ENCODE measurements at regions not wholly inside any gene's neighbourhood (a gene's known extent, or its start where the extent isn't known, plus 50 kb on each side); places are given as distances from the start of the nearest gene placed in this dataset.

- no peak for TF ChIP-seq REST (IDR thresholded peaks at IDR 0.05; ENCODE audit: borderline replicate concordance)
- no peak for TF ChIP-seq EP300 (conservative IDR thresholded peaks at IDR 0.05; ENCODE audit: poor library complexity, severe bottlenecking)
- TF ChIP-seq POLR2AphosphoS5 (IDR thresholded peaks at IDR 0.05), result no peak
- TF ChIP-seq RAD21 (conservative IDR thresholded peaks at IDR 0.05), result no peak
- TF ChIP-seq, protein P1, sequence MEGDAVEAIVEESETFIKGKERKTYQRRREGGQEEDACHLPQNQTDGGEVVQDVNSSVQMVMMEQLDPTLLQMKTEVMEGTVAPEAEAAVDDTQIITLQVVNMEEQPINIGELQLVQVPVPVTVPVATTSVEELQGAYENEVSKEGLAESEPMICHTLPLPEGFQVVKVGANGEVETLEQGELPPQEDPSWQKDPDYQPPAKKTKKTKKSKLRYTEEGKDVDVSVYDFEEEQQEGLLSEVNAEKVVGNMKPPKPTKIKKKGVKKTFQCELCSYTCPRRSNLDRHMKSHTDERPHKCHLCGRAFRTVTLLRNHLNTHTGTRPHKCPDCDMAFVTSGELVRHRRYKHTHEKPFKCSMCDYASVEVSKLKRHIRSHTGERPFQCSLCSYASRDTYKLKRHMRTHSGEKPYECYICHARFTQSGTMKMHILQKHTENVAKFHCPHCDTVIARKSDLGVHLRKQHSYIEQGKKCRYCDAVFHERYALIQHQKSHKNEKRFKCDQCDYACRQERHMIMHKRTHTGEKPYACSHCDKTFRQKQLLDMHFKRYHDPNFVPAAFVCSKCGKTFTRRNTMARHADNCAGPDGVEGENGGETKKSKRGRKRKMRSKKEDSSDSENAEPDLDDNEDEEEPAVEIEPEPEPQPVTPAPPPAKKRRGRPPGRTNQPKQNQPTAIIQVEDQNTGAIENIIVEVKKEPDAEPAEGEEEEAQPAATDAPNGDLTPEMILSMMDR (IDR thresholded peaks at IDR 0.05; ENCODE audit: poor library complexity, severe bottlenecking), result no peak
- no peak for TF ChIP-seq EZH2 (IDR thresholded peaks at IDR 0.05; ENCODE audit: borderline replicate concordance, insufficient read depth, low read length, poor library complexity, severe bottlenecking)
- TF ChIP-seq SMC3 (conservative IDR thresholded peaks at IDR 0.05; ENCODE audit: poor library complexity), result no peak
- TF ChIP-seq MXI1 (conservative IDR thresholded peaks at IDR 0.05; ENCODE audit: poor library complexity, severe bottlenecking), result no peak
- TF ChIP-seq TAF1 (IDR thresholded peaks at IDR 0.05; ENCODE audit: low read depth), result no peak
- no peak overlapping the region for H3K27ac ChIP-seq (ENCODE audit: low read length)
Measured at GRCh38 chr6:139703780-139704179, 329.3 kb upstream of the CITED2 start.

GRCh38 chr6:139702706-139703105, 328.3 kb upstream of the CITED2 start:
- Histone ChIP-seq H3F3A (ENCODE audit: insufficient read depth, low read length, poor library complexity, severe bottlenecking) (no peaks in the 10 kb centered on the region), H3K9ac (ENCODE audit: low read length) (no peak overlapping the region), H3K9me2 (ENCODE audit: insufficient read depth, low read length) (no peaks in the 10 kb centered on the region), H3K9me3 (ENCODE audit: low read length) (no peaks in the 10 kb centered on the region), H3K36me3 (ENCODE audit: insufficient read depth, low read length) (no peaks in the 10 kb centered on the region), H3K4me3 (ENCODE audit: low read length) (no peak overlapping the region), H4K20me1 (ENCODE audit: insufficient read depth) (no peaks in the 10 kb centered on the region), H3K79me2 (replicated peaks; ENCODE audit: insufficient read depth, low read length) (no peaks in the 10 kb centered on the region), H2AFZ (ENCODE audit: low read depth, low read length) (no peak overlapping the region), H3K27me3 (ENCODE audit: insufficient read depth, low read depth, low read length) (no peaks in the 10 kb centered on the region), H3K27ac (ENCODE audit: low read length) (no peak overlapping the region), H3K4me2 (ENCODE audit: low read length) (no peak overlapping the region)
- no peak for TF ChIP-seq MXI1 (conservative IDR thresholded peaks at IDR 0.05; ENCODE audit: poor library complexity, severe bottlenecking)
- no peak for TF ChIP-seq RAD21 (conservative IDR thresholded peaks at IDR 0.05)
- no peak for TF ChIP-seq EP300 (conservative IDR thresholded peaks at IDR 0.05; ENCODE audit: poor library complexity, severe bottlenecking)
- TF ChIP-seq EZH2 (IDR thresholded peaks at IDR 0.05; ENCODE audit: borderline replicate concordance, insufficient read depth, low read length, poor library complexity, severe bottlenecking), result no peak
- TF ChIP-seq TAF1 (IDR thresholded peaks at IDR 0.05; ENCODE audit: low read depth), result no peak
- no peak for TF ChIP-seq POLR2AphosphoS5 (IDR thresholded peaks at IDR 0.05)
- no peak for TF ChIP-seq SMC3 (conservative IDR thresholded peaks at IDR 0.05; ENCODE audit: poor library complexity)
- TF ChIP-seq, protein P1 (IDR thresholded peaks at IDR 0.05; ENCODE audit: poor library complexity, severe bottlenecking), result no peak
- TF ChIP-seq REST (IDR thresholded peaks at IDR 0.05; ENCODE audit: borderline replicate concordance), result no peak

More at GRCh38 chr6:139703780-139704179, 329.3 kb upstream of the CITED2 start:
- Histone ChIP-seq H3K9me2 (ENCODE audit: insufficient read depth, low read length) (no peaks in the 10 kb centered on the region), H3K36me3 (ENCODE audit: insufficient read depth, low read length) (no peaks in the 10 kb centered on the region), H4K20me1 (ENCODE audit: insufficient read depth) (no peaks in the 10 kb centered on the region), H3F3A (ENCODE audit: insufficient read depth, low read length, poor library complexity, severe bottlenecking) (no peaks in the 10 kb centered on the region), H3K4me3 (ENCODE audit: low read length) (no peak overlapping the region), H2AFZ (ENCODE audit: low read depth, low read length) (no peak overlapping the region), H3K9me3 (ENCODE audit: low read length) (no peaks in the 10 kb centered on the region), H3K9ac (ENCODE audit: low read length) (no peak overlapping the region), H3K79me2 (replicated peaks; ENCODE audit: insufficient read depth, low read length) (no peaks in the 10 kb centered on the region), H3K4me2 (ENCODE audit: low read length) (no peak overlapping the region), H3K27me3 (ENCODE audit: insufficient read depth, low read depth, low read length) (no peaks in the 10 kb centered on the region)

All from neural cell (in vitro differentiated cells).